IMR-90 (cell line): ENCODE measurements at regions not wholly inside any gene's neighbourhood (a gene's known extent, or its start where the extent isn't known, plus 50 kb on each side); places are given as distances from the start of the nearest gene placed in this dataset.

Source experiments
- ATAC-seq: fragments of 200-7000 bp; cut with Tn5 transposase; 2 replicates; pipeline ENCODE4 v1.9.1; 2020; ENCODE audit warnings: low read depth, mild to moderate bottlenecking, moderate library complexity
- BruUV-seq: library from RNA; stranded (reverse); fragments of 400-500 nt; replicated peaks from 2 replicates; lab custom pipeline; 2021; lab: Mats Ljungman, UMichigan
- CTCF ChIA-PET: fragments of 300-600 bp; formaldehyde crosslinking; extraction: SDS; loops from one replicate; lab custom pipeline; 2021; ENCODE audit warnings: antibody characterized with exemption; lab: Yijun Ruan, JAX
- POLR2A ChIA-PET: fragments of 300-600 bp; sonication (Branson Sonifier 250); formaldehyde crosslinking; loops from one replicate; lab custom pipeline; 2022; ENCODE audit warnings: antibody characterized with exemption; ENCODE audit not compliant: unreplicated experiment; lab: Charles Lee
- DNase-seq: peaks from one replicate; pipeline ENCODE4 v3.0.0; 2013
- H2AFZ ChIP-seq: replicated peaks from 2 replicates; pipeline ENCODE3; 2013; ENCODE audit warnings: low read length, mild to moderate bottlenecking; ENCODE audit not compliant: poor library complexity
- H2AK5ac ChIP-seq: 2 replicates; pipeline ENCODE4 v1.6.1; 2013; ENCODE audit warnings: low read depth, low read length, inconsistent platforms
- H2AK9ac ChIP-seq: replicated peaks from 2 replicates; pipeline ENCODE3; 2013; ENCODE audit warnings: mild to moderate bottlenecking, low read depth, low read length, moderate library complexity; ENCODE audit not compliant: poor library complexity
- H2BK120ac ChIP-seq: 2 replicates; pipeline ENCODE4 v1.6.1; 2013; ENCODE audit warnings: low read depth, low read length, inconsistent platforms
- H2BK15ac ChIP-seq: 3 replicates; pipeline ENCODE4 v1.6.1; 2013; ENCODE audit warnings: low read depth, low read length, inconsistent platforms
- H2BK20ac ChIP-seq: 2 replicates; pipeline ENCODE4 v1.6.1; 2013; ENCODE audit warnings: low read depth, mild to moderate bottlenecking, inconsistent platforms, low read length, moderate library complexity
- H2BK5ac ChIP-seq: 2 replicates; pipeline ENCODE4 v1.6.1; 2013; ENCODE audit warnings: mild to moderate bottlenecking, low read depth, low read length, inconsistent platforms; ENCODE audit not compliant: poor library complexity, severe bottlenecking
- H3K14ac ChIP-seq: replicated peaks from 2 replicates; pipeline ENCODE4 v1.6.1; 2013; ENCODE audit warnings: low read depth, low read length, inconsistent platforms
- H3K18ac ChIP-seq: 2 replicates; pipeline ENCODE4 v1.6.1; 2013; ENCODE audit warnings: low read depth, low read length, control low read depth
- H3K23ac ChIP-seq: 2 replicates; pipeline ENCODE4 v1.6.1; 2013; ENCODE audit warnings: low read depth, low read length, inconsistent platforms
- H3K27ac ChIP-seq: 2 replicates; pipeline ENCODE4 v1.5.1; 2013; ENCODE audit warnings: mild to moderate bottlenecking, control low read depth, low read length; ENCODE audit not compliant: insufficient read depth
- H3K27me3 ChIP-seq: 2 replicates; pipeline ENCODE4 v1.6.1; 2013; ENCODE audit warnings: low read length; ENCODE audit not compliant: control insufficient read depth, insufficient read depth
- H3K36me3 ChIP-seq: 2 replicates; pipeline ENCODE4 v1.6.1; 2013; ENCODE audit warnings: low read length, mixed read lengths; ENCODE audit not compliant: control insufficient read depth, insufficient read depth
- H3K4ac ChIP-seq: 2 replicates; pipeline ENCODE4 v1.6.1; 2013; ENCODE audit warnings: low read depth, low read length, inconsistent platforms
- H3K4me1 ChIP-seq: 2 replicates; pipeline ENCODE4 v1.6.1; 2013; ENCODE audit warnings: low read length, mixed read lengths; ENCODE audit not compliant: control insufficient read depth, insufficient read depth
- H3K4me2 ChIP-seq: 2 replicates; pipeline ENCODE4 v1.6.1; 2013; ENCODE audit warnings: low read depth, mild to moderate bottlenecking, control low read depth, low read length, moderate library complexity
- H3K4me3 ChIP-seq: 2 replicates; pipeline ENCODE4 v1.5.1; 2013; ENCODE audit warnings: low read depth, mild to moderate bottlenecking, control low read depth, low read length, moderate library complexity; ENCODE audit not compliant: insufficient read depth
- H3K56ac ChIP-seq: 2 replicates; pipeline ENCODE4 v1.6.1; 2013; ENCODE audit warnings: low read length, inconsistent platforms; ENCODE audit not compliant: insufficient read depth; ENCODE audit errors: extremely low read depth
- H3K79me1 ChIP-seq, 2 experiments: 2 replicates each; pipeline ENCODE4 v1.6.1; 2013; ENCODE audit warnings: low read length in 2 of 2, inconsistent platforms in 1 of 2, low read depth in 1 of 2
- H3K9ac ChIP-seq: 2 replicates; pipeline ENCODE4 v1.6.1; 2013; ENCODE audit warnings: low read depth, low read length, control low read depth
- H3K9me1 ChIP-seq: 2 replicates; pipeline ENCODE4 v1.6.1; 2013; ENCODE audit warnings: low read length, inconsistent platforms; ENCODE audit not compliant: insufficient read depth
- H3K9me3 ChIP-seq: 2 replicates; pipeline ENCODE4 v1.6.1; 2013; ENCODE audit warnings: low read length; ENCODE audit not compliant: control insufficient read depth, insufficient read depth
- H4K20me1 ChIP-seq: 2 replicates; pipeline ENCODE4 v1.6.1; 2013; ENCODE audit warnings: low read length, inconsistent platforms; ENCODE audit not compliant: insufficient read depth
- H4K5ac ChIP-seq: 2 replicates; pipeline ENCODE4 v1.6.1; 2013; ENCODE audit warnings: mild to moderate bottlenecking, low read depth, low read length, control low read depth
- H4K8ac ChIP-seq, 2 experiments: 2 replicates each; pipeline ENCODE4 v1.6.1; 2013; ENCODE audit warnings: low read depth in 2 of 2, low read length in 2 of 2, control low read depth in 1 of 2, inconsistent platforms in 1 of 2
- H4K91ac ChIP-seq: 2 replicates; pipeline ENCODE4 v1.6.1; 2013; ENCODE audit warnings: low read depth, low read length, inconsistent platforms; ENCODE audit not compliant: insufficient read depth
- BHLHE40 ChIP-seq: fragments of 150-350 bp; IDR thresholded peaks from 2 replicates; pipeline ENCODE4 v1.6.1; 2016; ENCODE audit warnings: mild to moderate bottlenecking, low read depth, low read length
- CEBPB ChIP-seq: IDR thresholded peaks from 2 replicates; pipeline ENCODE4 v1.6.1; 2012; ENCODE audit warnings: low read depth, low read length, improper control_type of control experiment
- CHD1 ChIP-seq: IDR thresholded peaks from 2 replicates; pipeline ENCODE4 v1.6.1; 2012; ENCODE audit warnings: low read depth, low read length, improper control_type of control experiment
- CTCF ChIP-seq: conservative IDR thresholded peaks from 2 replicates; pipeline ENCODE4 v1.5.1; 2012; ENCODE audit warnings: mild to moderate bottlenecking, low read depth, low read length, improper control_type of control experiment
- ELK1 ChIP-seq: fragments of 150-350 bp; IDR thresholded peaks from 2 replicates; pipeline ENCODE4 v1.6.1; 2016; ENCODE audit warnings: low read depth, mild to moderate bottlenecking, low read length, moderate library complexity, borderline replicate concordance
- FOS ChIP-seq: fragments of 150-350 bp; IDR thresholded peaks from 2 replicates; pipeline ENCODE4 v1.6.1; 2016; ENCODE audit warnings: low read depth, low read length
- MAFK ChIP-seq: IDR thresholded peaks from 2 replicates; pipeline ENCODE4 v1.6.1; 2012; ENCODE audit warnings: low read depth, low read length, improper control_type of control experiment
- MAZ ChIP-seq: IDR thresholded peaks from 2 replicates; pipeline ENCODE4 v1.6.1; 2012; ENCODE audit warnings: low read depth, mild to moderate bottlenecking, low read length, improper control_type of control experiment, moderate library complexity, borderline replicate concordance
- MXI1 ChIP-seq: IDR thresholded peaks from 2 replicates; pipeline ENCODE4 v1.6.1; 2012; ENCODE audit warnings: low read depth, mild to moderate bottlenecking, low read length, moderate library complexity, borderline replicate concordance
- NFE2L2 ChIP-seq: fragments of 150-350 bp; IDR thresholded peaks from 2 replicates; pipeline ENCODE4 v1.6.1; 2016; ENCODE audit warnings: low read depth, mild to moderate bottlenecking, low read length
- POLR2A ChIP-seq: IDR thresholded peaks from 2 replicates; pipeline ENCODE4 v1.6.1; 2012; ENCODE audit warnings: mild to moderate bottlenecking, low read depth, low read length
- RAD21 ChIP-seq: IDR thresholded peaks from 2 replicates; pipeline ENCODE4 v1.6.1; 2012; ENCODE audit warnings: low read length, improper control_type of control experiment
- RCOR1 ChIP-seq: IDR thresholded peaks from 2 replicates; pipeline ENCODE4 v1.6.1; 2012; ENCODE audit warnings: mild to moderate bottlenecking, low read length, improper control_type of control experiment; ENCODE audit not compliant: insufficient replicate concordance
- RFX5 ChIP-seq: IDR thresholded peaks from 2 replicates; pipeline ENCODE4 v1.8.0; 2012; ENCODE audit warnings: low read depth, mild to moderate bottlenecking, low read length, moderate library complexity
- SMC3 ChIP-seq: fragments of 150-350 bp; IDR thresholded peaks from 2 replicates; pipeline ENCODE4 v1.6.1; 2016; ENCODE audit warnings: low read depth, mild to moderate bottlenecking, antibody characterized with exemption, low read length, moderate library complexity
- USF2 ChIP-seq: fragments of 150-350 bp; IDR thresholded peaks from 2 replicates; pipeline ENCODE4 v1.6.1; 2017; ENCODE audit warnings: mild to moderate bottlenecking, antibody characterized with exemption, low read length, low read depth
- dilution Hi-C: fragments of 300-500 bp; cut with HindIII; formaldehyde crosslinking; loops from one replicate; pipeline ENCODE4 v1.14.3; 2018; ENCODE audit warnings: low sequenced_read_pairs; ENCODE audit not compliant: unreplicated experiment
- in situ Hi-C: fragments of 300-500 bp; cut with MboI; formaldehyde crosslinking; loops from 3 replicates; pipeline ENCODE4 v1.14.3; 2019; ENCODE audit warnings: low sequenced_read_pairs, inconsistent platforms, mixed read lengths
- intact Hi-C: fragments of 100-400 bp; cut with micrococcal nuclease; formaldehyde crosslinking; loops from 2 replicates; pipeline ENCODE4 v1.10.0; 2022

- H3K9ac ChIP-seq, result no peak overlapping the region
- no peaks in the 10 kb centered on the region for H3K36me3 ChIP-seq
- POLR2A ChIA-PET, result no interaction called here
These were observed 397.6 kb upstream of the GJE1 start for GRCh38 chr6:141735126-141735525.

More at GRCh38 chr6:141735126-141735525, 397.6 kb upstream of the GJE1 start:
- Histone ChIP-seq H3K27ac (no peak overlapping the region), H3K9me3 (no peaks in the 10 kb centered on the region), H4K91ac (no peak overlapping the region), H2AK5ac (no peak overlapping the region), H3K27me3 (no peaks in the 10 kb centered on the region), H4K5ac (no peak overlapping the region), H3K56ac (no peak overlapping the region), H2BK5ac (no peak overlapping the region), H3K4me1 (no peaks in the 10 kb centered on the region), H4K8ac (no peak overlapping the region), H2AK9ac (no peak overlapping the region), H3K14ac (no peak overlapping the region), H3K4me3 (no peak overlapping the region), H2BK20ac (no peak overlapping the region), H3K79me1 (no peaks in the 10 kb centered on the region), H2BK120ac (no peak overlapping the region), H3K23ac (no peak overlapping the region), H2AFZ (no peak overlapping the region), H3K4me2 (no peak overlapping the region), H3K9me1 (no peaks in the 10 kb centered on the region), H3K18ac (no peak overlapping the region), H3K4ac (no peak overlapping the region), H4K20me1 (no peaks in the 10 kb centered on the region), H2BK15ac (no peak overlapping the region)
- in situ Hi-C loops, result no loop called here
- intact Hi-C loops, result no loop called here
- dilution Hi-C loops, result no loop called here
- DNase-seq (no peak), ATAC-seq (no peak)
- no TSS peak for BruUV-seq
- no peak for TF ChIP-seq CHD1
- no peak for TF ChIP-seq MAFK
- no peak for TF ChIP-seq USF2
- TF ChIP-seq POLR2A, result no peak
- TF ChIP-seq NFE2L2, result no peak
- TF ChIP-seq CEBPB, result no peak
- no peak for TF ChIP-seq RAD21
- no peak for TF ChIP-seq RFX5
- TF ChIP-seq MAZ, result no peak
- TF ChIP-seq CTCF, result no peak
- TF ChIP-seq MXI1, result no peak
- no peak for TF ChIP-seq ELK1
- no peak for TF ChIP-seq BHLHE40
- TF ChIP-seq SMC3, result no peak
- no peak for TF ChIP-seq FOS
- no peak for TF ChIP-seq RCOR1
- CTCF ChIA-PET, result interaction anchor here (1.3 kb wide), 1 partner anchor 9 kb away, joined by 3 read pairs; no protein-coding TSS in a partner anchor
